ENCODE measurements at regions not wholly inside any gene's neighbourhood (a gene's known extent, or its start where the extent isn't known, plus 50 kb on each side); places are given as distances from the start of the nearest gene placed in this dataset.

DNA sequence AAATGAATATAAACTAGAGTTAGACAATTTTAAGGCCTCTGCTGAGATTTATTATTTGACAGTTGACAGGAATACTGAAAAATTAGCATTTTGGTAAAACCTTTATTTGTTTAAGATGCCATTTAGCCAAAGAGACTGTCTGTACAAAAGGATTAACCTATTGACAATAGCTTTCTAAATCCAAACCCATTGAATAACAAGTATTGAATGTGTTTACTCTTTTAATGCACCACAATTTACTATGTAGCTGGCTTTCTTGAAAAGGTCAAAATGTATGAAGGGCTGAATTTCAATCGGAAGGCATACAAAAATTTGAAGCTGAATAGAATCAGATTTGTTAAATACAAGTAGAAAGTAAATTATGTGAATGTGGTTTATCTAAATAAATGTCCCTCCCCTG is 374.5 kb downstream of the TEX13C start:
- TF ChIP-seq, protein P1, sequence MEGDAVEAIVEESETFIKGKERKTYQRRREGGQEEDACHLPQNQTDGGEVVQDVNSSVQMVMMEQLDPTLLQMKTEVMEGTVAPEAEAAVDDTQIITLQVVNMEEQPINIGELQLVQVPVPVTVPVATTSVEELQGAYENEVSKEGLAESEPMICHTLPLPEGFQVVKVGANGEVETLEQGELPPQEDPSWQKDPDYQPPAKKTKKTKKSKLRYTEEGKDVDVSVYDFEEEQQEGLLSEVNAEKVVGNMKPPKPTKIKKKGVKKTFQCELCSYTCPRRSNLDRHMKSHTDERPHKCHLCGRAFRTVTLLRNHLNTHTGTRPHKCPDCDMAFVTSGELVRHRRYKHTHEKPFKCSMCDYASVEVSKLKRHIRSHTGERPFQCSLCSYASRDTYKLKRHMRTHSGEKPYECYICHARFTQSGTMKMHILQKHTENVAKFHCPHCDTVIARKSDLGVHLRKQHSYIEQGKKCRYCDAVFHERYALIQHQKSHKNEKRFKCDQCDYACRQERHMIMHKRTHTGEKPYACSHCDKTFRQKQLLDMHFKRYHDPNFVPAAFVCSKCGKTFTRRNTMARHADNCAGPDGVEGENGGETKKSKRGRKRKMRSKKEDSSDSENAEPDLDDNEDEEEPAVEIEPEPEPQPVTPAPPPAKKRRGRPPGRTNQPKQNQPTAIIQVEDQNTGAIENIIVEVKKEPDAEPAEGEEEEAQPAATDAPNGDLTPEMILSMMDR (IDR thresholded peaks at IDR 0.05; ENCODE audit: extremely low read depth in 1 of 2, insufficient read depth in 1 of 2, low read depth in 1 of 2, low read length in 2 of 2) = no peak
- no peak for TF ChIP-seq EZH2 (IDR thresholded peaks at IDR 0.05; ENCODE audit: borderline replicate concordance, low read depth, low read length, severe bottlenecking)
- no peak for TF ChIP-seq POLR2A (IDR thresholded peaks at IDR 0.05; ENCODE audit: low read depth, low read length)
- TF ChIP-seq POLR2AphosphoS5 (IDR thresholded peaks at IDR 0.05; ENCODE audit: insufficient read depth, low read depth, low read length) = no peak
